ENCODE measurements at regions not wholly inside any gene's neighbourhood (a gene's known extent, or its start where the extent isn't known, plus 50 kb on each side); places are given as distances from the start of the nearest gene placed in this dataset.
A peak's percentile ranks its signal among the peaks of the same experiment; 100 is the strongest.

GRCh38 chr10:6665847-6666246, 85.8 kb upstream of the PRKCQ start:
- Histone ChIP-seq H3K4me1 (ENCODE audit: insufficient read depth, low read length) (no peaks in the 10 kb centered on the region), H3K9me3 (ENCODE audit: insufficient read depth, low read depth, low read length) (no peaks in the 10 kb centered on the region), H3K36me3 (ENCODE audit: insufficient read depth, low read depth, low read length) (no peaks in the 10 kb centered on the region), H3K27me3 (ENCODE audit: insufficient read depth, low read length) (no peaks in the 10 kb centered on the region), H3K27ac (ENCODE audit: low read length) (no peak overlapping the region), H3K9ac (ENCODE audit: low read depth, low read length) (no peak overlapping the region), H3K4me3 (ENCODE audit: low read length) (no peak overlapping the region)

GRCh38 chr10:6660460-6660859, 80.4 kb upstream of the PRKCQ start:
- H3K4me1 ChIP-seq (ENCODE audit: insufficient read depth, low read length) = no peaks in the 10 kb centered on the region
- no peaks in the 10 kb centered on the region for H3K27me3 ChIP-seq (ENCODE audit: insufficient read depth, low read length)
- H3K9me3 ChIP-seq (ENCODE audit: insufficient read depth, low read depth, low read length) = no peaks in the 10 kb centered on the region
- H3K27ac ChIP-seq (ENCODE audit: low read length) = no peak overlapping the region
- no peak overlapping the region for H3K9ac ChIP-seq (ENCODE audit: low read depth, low read length)
- H3K4me3 ChIP-seq (ENCODE audit: low read length) = no peak overlapping the region
- no peaks in the 10 kb centered on the region for H3K36me3 ChIP-seq (ENCODE audit: insufficient read depth, low read depth, low read length)

GRCh38 chr10:6659451-6659850, 79.4 kb upstream of the PRKCQ start:
- no peaks in the 10 kb centered on the region for H3K4me1 ChIP-seq (ENCODE audit: insufficient read depth, low read length)
- H3K36me3 ChIP-seq (ENCODE audit: insufficient read depth, low read depth, low read length) = no peaks in the 10 kb centered on the region
- no peaks in the 10 kb centered on the region for H3K27me3 ChIP-seq (ENCODE audit: insufficient read depth, low read length)
- no peaks in the 10 kb centered on the region for H3K9me3 ChIP-seq (ENCODE audit: insufficient read depth, low read depth, low read length)
- H3K27ac ChIP-seq (ENCODE audit: low read length) = no peak overlapping the region
- H3K4me3 ChIP-seq (ENCODE audit: low read length) = no peak overlapping the region
- no peak overlapping the region for H3K9ac ChIP-seq (ENCODE audit: low read depth, low read length)

- H3K9me3 ChIP-seq (ENCODE audit: insufficient read depth, low read depth, low read length) = no peaks in the 10 kb centered on the region
- no peaks in the 10 kb centered on the region for H3K36me3 ChIP-seq (ENCODE audit: insufficient read depth, low read depth, low read length)
- H3K27ac ChIP-seq (ENCODE audit: low read length) = no peak overlapping the region
- H3K4me1 ChIP-seq (ENCODE audit: insufficient read depth, low read length) = no peaks in the 10 kb centered on the region
- H3K27me3 ChIP-seq (ENCODE audit: insufficient read depth, low read length) = no peaks in the 10 kb centered on the region
- H3K9ac ChIP-seq (ENCODE audit: low read depth, low read length) = no peak overlapping the region
- no peak overlapping the region for H3K4me3 ChIP-seq (ENCODE audit: low read length)
Observed at GRCh38 chr10:6657669-6658068, 77.6 kb upstream of the PRKCQ start.

- Histone ChIP-seq H3K27me3 (ENCODE audit: insufficient read depth, low read length) (no peaks in the 10 kb centered on the region), H3K27ac (ENCODE audit: low read length) (no peak overlapping the region), H3K9ac (ENCODE audit: low read depth, low read length) (no peak overlapping the region), H3K4me1 (ENCODE audit: insufficient read depth, low read length) (no peaks in the 10 kb centered on the region), H3K36me3 (ENCODE audit: insufficient read depth, low read depth, low read length) (no peaks in the 10 kb centered on the region), H3K4me3 (ENCODE audit: low read length) (no peak overlapping the region), H3K9me3 (ENCODE audit: insufficient read depth, low read depth, low read length) (no peaks in the 10 kb centered on the region)
Observed at GRCh38 chr10:6657196-6657595, 77.1 kb upstream of the PRKCQ start.

GRCh38 chr10:6654571-6654970, 74.5 kb upstream of the PRKCQ start:
- Histone ChIP-seq H3K27ac (ENCODE audit: low read length) (no peak overlapping the region), H3K4me1 (ENCODE audit: insufficient read depth, low read length) (peaks cover 3% of the 10 kb centered on the region; the same call in 1 of the 2 replicates), H3K36me3 (ENCODE audit: insufficient read depth, low read depth, low read length) (no peaks in the 10 kb centered on the region), H3K9me3 (ENCODE audit: insufficient read depth, low read depth, low read length) (no peaks in the 10 kb centered on the region), H3K9ac (ENCODE audit: low read depth, low read length) (no peak overlapping the region), H3K27me3 (ENCODE audit: insufficient read depth, low read length) (no peaks in the 10 kb centered on the region), H3K4me3 (ENCODE audit: low read length) (no peak overlapping the region)

GRCh38 chr10:6650586-6650985, 70.5 kb upstream of the PRKCQ start:
- no peaks in the 10 kb centered on the region for H3K36me3 ChIP-seq (ENCODE audit: insufficient read depth, low read depth, low read length)
- no peak overlapping the region for H3K9ac ChIP-seq (ENCODE audit: low read depth, low read length)
- H3K9me3 ChIP-seq (ENCODE audit: insufficient read depth, low read depth, low read length) = no peaks in the 10 kb centered on the region
- H3K27me3 ChIP-seq (ENCODE audit: insufficient read depth, low read length) = no peaks in the 10 kb centered on the region
- no peak overlapping the region for H3K27ac ChIP-seq (ENCODE audit: low read length)
- peaks cover 16% of the 10 kb centered on the region; the same call in 1 of the 2 replicates for H3K4me1 ChIP-seq (ENCODE audit: insufficient read depth, low read length)
- H3K4me3 ChIP-seq (ENCODE audit: low read length) = no peak overlapping the region

GRCh38 chr10:6649903-6650302, 69.8 kb upstream of the PRKCQ start:
- Histone ChIP-seq H3K36me3 (ENCODE audit: insufficient read depth, low read depth, low read length) (no peaks in the 10 kb centered on the region), H3K9ac (ENCODE audit: low read depth, low read length) (no peak overlapping the region), H3K27ac (ENCODE audit: low read length) (no peak overlapping the region), H3K4me3 (ENCODE audit: low read length) (no peak overlapping the region), H3K4me1 (ENCODE audit: insufficient read depth, low read length) (peaks cover 16% of the 10 kb centered on the region; the same call in 1 of the 2 replicates), H3K9me3 (ENCODE audit: insufficient read depth, low read depth, low read length) (no peaks in the 10 kb centered on the region), H3K27me3 (ENCODE audit: insufficient read depth, low read length) (no peaks in the 10 kb centered on the region)

- no peaks in the 10 kb centered on the region for H3K27me3 ChIP-seq (ENCODE audit: insufficient read depth, low read length)
- peaks cover 16% of the 10 kb centered on the region; the same call in 1 of the 2 replicates for H3K4me1 ChIP-seq (ENCODE audit: insufficient read depth, low read length)
- no peak overlapping the region for H3K27ac ChIP-seq (ENCODE audit: low read length)
- peak overlapping the region; percentile 14; the same call in 1 of the 2 replicates for H3K4me3 ChIP-seq (ENCODE audit: low read length)
- H3K36me3 ChIP-seq (ENCODE audit: insufficient read depth, low read depth, low read length) = no peaks in the 10 kb centered on the region
- H3K9ac ChIP-seq (ENCODE audit: low read depth, low read length) = no peak overlapping the region
- H3K9me3 ChIP-seq (ENCODE audit: insufficient read depth, low read depth, low read length) = no peaks in the 10 kb centered on the region
Observed at GRCh38 chr10:6648894-6649720, 69.0 kb upstream of the PRKCQ start.

- no peaks in the 10 kb centered on the region for H3K27me3 ChIP-seq (ENCODE audit: insufficient read depth, low read length)
- no peaks in the 10 kb centered on the region for H3K9me3 ChIP-seq (ENCODE audit: insufficient read depth, low read depth, low read length)
- H3K36me3 ChIP-seq (ENCODE audit: insufficient read depth, low read depth, low read length) = no peaks in the 10 kb centered on the region
- no peak overlapping the region for H3K9ac ChIP-seq (ENCODE audit: low read depth, low read length)
- H3K27ac ChIP-seq (ENCODE audit: low read length) = no peak overlapping the region
- H3K4me1 ChIP-seq (ENCODE audit: insufficient read depth, low read length) = peaks cover 16% of the 10 kb centered on the region; the same call in 1 of the 2 replicates
- H3K4me3 ChIP-seq (ENCODE audit: low read length) = no peak overlapping the region
Observed at GRCh38 chr10:6647811-6648526, 67.9 kb upstream of the PRKCQ start.

GRCh38 chr10:6643962-6644361, 63.9 kb upstream of the PRKCQ start:
- no peaks in the 10 kb centered on the region for H3K27me3 ChIP-seq (ENCODE audit: insufficient read depth, low read length)
- no peaks in the 10 kb centered on the region for H3K36me3 ChIP-seq (ENCODE audit: insufficient read depth, low read depth, low read length)
- H3K9me3 ChIP-seq (ENCODE audit: insufficient read depth, low read depth, low read length) = no peaks in the 10 kb centered on the region
- no peak overlapping the region for H3K9ac ChIP-seq (ENCODE audit: low read depth, low read length)
- no peak overlapping the region for H3K4me3 ChIP-seq (ENCODE audit: low read length)
- peaks cover 7% of the 10 kb centered on the region; the same call in 1 of the 2 replicates for H3K4me1 ChIP-seq (ENCODE audit: insufficient read depth, low read length)
- H3K27ac ChIP-seq (ENCODE audit: low read length) = no peak overlapping the region

GRCh38 chr10:6642876-6643275, 62.8 kb upstream of the PRKCQ start:
- H3K27ac ChIP-seq (ENCODE audit: low read length) = no peak overlapping the region
- H3K27me3 ChIP-seq (ENCODE audit: insufficient read depth, low read length) = no peaks in the 10 kb centered on the region
- H3K9ac ChIP-seq (ENCODE audit: low read depth, low read length) = no peak overlapping the region
- no peaks in the 10 kb centered on the region for H3K4me1 ChIP-seq (ENCODE audit: insufficient read depth, low read length)
- no peaks in the 10 kb centered on the region for H3K9me3 ChIP-seq (ENCODE audit: insufficient read depth, low read depth, low read length)
- H3K36me3 ChIP-seq (ENCODE audit: insufficient read depth, low read depth, low read length) = no peaks in the 10 kb centered on the region
- H3K4me3 ChIP-seq (ENCODE audit: low read length) = no peak overlapping the region
